Breast epithelium (tissue), 3 donors: ENCODE measurements at regions not wholly inside any gene's neighbourhood (a gene's known extent, or its start where the extent isn't known, plus 50 kb on each side); places are given as distances from the start of the nearest gene placed in this dataset.

Experiments
- POLR2A ChIP-seq: fragments of 450-650 bp; IDR thresholded peaks from one replicate; pipeline ENCODE4 v1.6.1; 2016; ENCODE audit warnings: antibody characterized with exemption, mild to moderate bottlenecking, moderate library complexity
- POLR2AphosphoS5 ChIP-seq, 3 donors: sonication (generic); formaldehyde crosslinking; IDR thresholded peaks; one replicate each; pipeline ENCODE4 v1.6.1; 2017; ENCODE audit warnings: antibody characterized with exemption in 3 of 3
- TF ChIP-seq, protein P1 (sequence below), 3 donors: fragments of 450-650 bp; IDR thresholded peaks; one replicate each; pipeline ENCODE4 v1.5.1; 2016 to 2017; ENCODE audit warnings: antibody characterized with exemption in 3 of 3, mild to moderate bottlenecking in 3 of 3, moderate library complexity in 3 of 3

DNA sequence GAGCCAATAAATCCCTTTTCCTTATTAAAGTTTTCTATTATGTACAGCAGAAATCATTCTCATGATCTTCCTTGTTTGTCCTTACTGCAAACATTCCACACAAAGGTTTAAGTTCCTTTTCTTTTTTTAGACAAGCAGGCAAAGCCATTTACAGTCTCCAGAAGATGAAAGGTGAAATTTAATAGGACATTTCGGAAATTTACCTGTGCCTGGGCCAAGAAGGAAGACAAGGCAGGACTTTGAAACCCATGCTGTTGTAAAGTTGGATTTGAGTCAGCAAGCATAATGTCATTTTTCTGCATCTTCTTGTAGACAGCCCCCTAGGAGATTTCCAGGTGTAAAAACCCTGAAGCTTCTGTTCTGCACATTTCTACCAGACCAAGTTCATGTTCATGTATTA is 188.1 kb downstream of the PAPSS1 start:
- TF ChIP-seq, protein P1, sequence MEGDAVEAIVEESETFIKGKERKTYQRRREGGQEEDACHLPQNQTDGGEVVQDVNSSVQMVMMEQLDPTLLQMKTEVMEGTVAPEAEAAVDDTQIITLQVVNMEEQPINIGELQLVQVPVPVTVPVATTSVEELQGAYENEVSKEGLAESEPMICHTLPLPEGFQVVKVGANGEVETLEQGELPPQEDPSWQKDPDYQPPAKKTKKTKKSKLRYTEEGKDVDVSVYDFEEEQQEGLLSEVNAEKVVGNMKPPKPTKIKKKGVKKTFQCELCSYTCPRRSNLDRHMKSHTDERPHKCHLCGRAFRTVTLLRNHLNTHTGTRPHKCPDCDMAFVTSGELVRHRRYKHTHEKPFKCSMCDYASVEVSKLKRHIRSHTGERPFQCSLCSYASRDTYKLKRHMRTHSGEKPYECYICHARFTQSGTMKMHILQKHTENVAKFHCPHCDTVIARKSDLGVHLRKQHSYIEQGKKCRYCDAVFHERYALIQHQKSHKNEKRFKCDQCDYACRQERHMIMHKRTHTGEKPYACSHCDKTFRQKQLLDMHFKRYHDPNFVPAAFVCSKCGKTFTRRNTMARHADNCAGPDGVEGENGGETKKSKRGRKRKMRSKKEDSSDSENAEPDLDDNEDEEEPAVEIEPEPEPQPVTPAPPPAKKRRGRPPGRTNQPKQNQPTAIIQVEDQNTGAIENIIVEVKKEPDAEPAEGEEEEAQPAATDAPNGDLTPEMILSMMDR (IDR thresholded peaks at IDR 0.05): no peak
- TF ChIP-seq POLR2A: no peak
- no peak for TF ChIP-seq POLR2AphosphoS5 (IDR thresholded peaks at IDR 0.05)
